ENCODE measurements at regions not wholly inside any gene's neighbourhood (a gene's known extent, or its start where the extent isn't known, plus 50 kb on each side); places are given as distances from the start of the nearest gene placed in this dataset.

- DNase-seq (ENCODE audit: low read depth) = no peak
- no peak overlapping the region for H3K4me3 ChIP-seq (ENCODE audit: low read depth, low read length)
- TF ChIP-seq CTCF (conservative IDR thresholded peaks at IDR 0.05; ENCODE audit: low read depth, low read length) = no peak
Observed at GRCh38 chr3:43194490-43195114, 88.7 kb upstream of the POMGNT2 start.

GRCh38 chr3:43194069-43194468, 88.2 kb upstream of the POMGNT2 start:
- TF ChIP-seq CTCF (conservative IDR thresholded peaks at IDR 0.05; ENCODE audit: low read depth, low read length) = no peak
- no peak overlapping the region for H3K4me3 ChIP-seq (ENCODE audit: low read depth, low read length)
- no peak for DNase-seq (ENCODE audit: low read depth)

- no peak overlapping the region for H3K4me3 ChIP-seq (ENCODE audit: low read depth, low read length)
- TF ChIP-seq CTCF (conservative IDR thresholded peaks at IDR 0.05; ENCODE audit: low read depth, low read length) = no peak
- DNase-seq (ENCODE audit: low read depth) = no peak
Observed at GRCh38 chr3:43192028-43192427, 86.1 kb upstream of the POMGNT2 start.

- no peak overlapping the region for H3K4me3 ChIP-seq (ENCODE audit: low read depth, low read length)
- no peak for TF ChIP-seq CTCF (conservative IDR thresholded peaks at IDR 0.05; ENCODE audit: low read depth, low read length)
- no peak for DNase-seq (ENCODE audit: low read depth)
Observed at GRCh38 chr3:43191116-43191515, 85.2 kb upstream of the POMGNT2 start.

- no peak overlapping the region for H3K4me3 ChIP-seq (ENCODE audit: low read depth, low read length)
- no peak for TF ChIP-seq CTCF (conservative IDR thresholded peaks at IDR 0.05; ENCODE audit: low read depth, low read length)
- DNase-seq (ENCODE audit: low read depth) = no peak
Observed at GRCh38 chr3:43190670-43191069, 84.8 kb upstream of the POMGNT2 start.

- no peak overlapping the region for H3K4me3 ChIP-seq (ENCODE audit: low read depth, low read length)
- no peak for TF ChIP-seq CTCF (conservative IDR thresholded peaks at IDR 0.05; ENCODE audit: low read depth, low read length)
- DNase-seq (ENCODE audit: low read depth) = no peak
Observed at GRCh38 chr3:43187836-43188479, 82.1 kb upstream of the POMGNT2 start.

GRCh38 chr3:43185983-43186314, 80.1 kb upstream of the POMGNT2 start:
- DNase-seq (ENCODE audit: low read depth) = no peak
- no peak for TF ChIP-seq CTCF (conservative IDR thresholded peaks at IDR 0.05; ENCODE audit: low read depth, low read length)
- H3K4me3 ChIP-seq (ENCODE audit: low read depth, low read length) = no peak overlapping the region

Data from epithelial cell of proximal tubule (primary cell).